ENCODE measurements at regions not wholly inside any gene's neighbourhood (a gene's known extent, or its start where the extent isn't known, plus 50 kb on each side); places are given as distances from the start of the nearest gene placed in this dataset.
"Not testable (repeated sequence)": the region's sequence is repeated elsewhere in the genome, so short reads cannot be mapped to it uniquely, and the experiment has no call there.

DNA sequence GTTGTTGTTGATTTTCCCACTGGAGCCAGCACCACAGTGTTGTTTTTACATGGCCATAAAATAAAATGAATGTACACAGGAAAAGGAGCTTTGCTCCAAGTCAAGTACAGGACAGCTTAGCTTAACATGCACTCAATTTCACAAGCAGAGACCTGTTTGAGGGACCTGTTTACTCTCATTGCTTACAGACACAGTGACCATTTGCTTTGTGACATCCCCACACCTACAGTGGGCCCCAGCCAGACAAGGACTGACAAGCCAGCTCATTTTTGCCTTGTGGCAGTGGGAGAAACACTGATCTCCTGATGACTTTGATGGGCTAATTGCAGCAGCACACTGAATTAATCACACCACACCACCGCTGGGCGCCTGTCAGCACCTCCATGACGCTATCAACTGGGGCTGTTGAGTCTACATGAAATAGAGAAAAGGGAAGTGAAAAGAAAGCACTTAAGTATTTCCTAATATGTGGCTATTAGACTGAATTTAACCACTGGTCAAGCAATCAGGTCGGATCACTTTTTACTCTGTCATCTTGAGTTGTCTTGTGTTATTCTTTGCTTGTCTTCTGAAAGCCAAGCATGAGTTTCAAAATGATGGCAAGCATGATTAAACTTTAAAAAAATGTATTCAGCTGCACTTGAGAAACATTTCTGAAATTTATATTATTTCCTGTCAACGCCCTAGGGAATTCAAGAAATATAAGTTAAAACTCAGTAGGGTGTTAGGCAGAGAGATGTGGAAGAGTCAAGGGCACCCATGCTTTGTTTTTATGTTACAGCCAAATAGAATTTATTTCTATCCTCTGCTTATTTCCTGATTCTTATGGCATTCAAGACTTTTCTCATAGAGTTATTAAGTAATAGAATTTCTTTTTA is 557.7 kb downstream of the RAB28 start:
- no peaks in the 10 kb centered on the region for H3K4me1 ChIP-seq (ENCODE audit: control insufficient read depth in 2 of 2, insufficient read depth in 2 of 2, low read length in 2 of 2)
- Mint-ChIP-seq H3K27me3 (no peaks in the 10 kb centered on the region), H3K4me3 (no peak overlapping the region), H3K27ac (no peak overlapping the region), H3K36me3 (no peaks in the 10 kb centered on the region), H3K9me3 (peaks cover 0 to 12% (median 3%) of the 10 kb centered on the region in 11 donors), H3K4me1 (no peaks in the 10 kb centered on the region)
- H3K27me3 ChIP-seq (ENCODE audit: control insufficient read depth in 2 of 2, insufficient read depth in 2 of 2, low read length in 2 of 2) = no peaks in the 10 kb centered on the region
- ChIA-PET CTCF (interaction anchor here (0.7 kb wide), 1 partner anchor 667 kb away, joined by 3 read pairs; no protein-coding TSS in a partner anchor), POLR2A (no interaction called here)
- no peak for DNase-seq
- no peaks in the 10 kb centered on the region for H3K36me3 ChIP-seq (ENCODE audit: control insufficient read depth in 2 of 3, insufficient read depth in 3 of 3, low read length in 3 of 3)
- ATAC-seq = no peak
- no peak overlapping the region for H3K4me3 ChIP-seq (ENCODE audit: low read length)
- intact Hi-C loops (cut with micrococcal nuclease) = no loop called here
- H3K9me3 ChIP-seq (ENCODE audit: control insufficient read depth in 2 of 3, low read length in 3 of 3) = no peaks in the 10 kb centered on the region
- no peak overlapping the region for H3K27ac ChIP-seq (ENCODE audit: low read depth, low read length)

DNA sequence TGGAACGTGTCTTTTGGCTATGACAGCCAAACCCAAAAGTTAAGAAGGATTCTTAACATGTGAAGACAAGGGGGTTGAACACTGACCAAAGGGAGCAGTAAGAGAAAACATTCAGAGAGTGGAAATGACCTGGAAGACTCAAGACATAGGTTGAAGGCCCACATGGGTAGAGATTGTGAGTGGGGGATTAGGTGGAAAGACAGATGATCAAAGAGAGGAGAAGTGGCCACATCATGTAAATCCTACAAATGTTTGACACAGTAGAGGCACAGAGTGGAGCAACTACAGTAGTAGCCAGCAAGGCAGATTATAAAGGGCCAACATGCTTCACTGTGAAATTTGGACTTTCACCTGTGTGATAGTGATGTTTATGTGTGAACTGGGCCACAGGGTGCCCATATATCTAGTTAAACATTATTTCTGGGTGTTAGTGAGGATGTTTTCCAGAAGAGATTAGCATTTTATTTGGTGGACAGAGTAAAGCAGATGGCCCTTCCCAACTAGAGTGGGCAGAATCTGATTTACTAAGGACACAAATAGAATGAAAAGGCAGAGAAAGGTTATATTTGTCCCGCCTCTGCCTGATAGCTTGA is 559.3 kb downstream of the RAB28 start:
- no peaks in the 10 kb centered on the region for H3K9me3 ChIP-seq (ENCODE audit: control insufficient read depth in 2 of 3, low read length in 3 of 3)
- no peaks in the 10 kb centered on the region for H3K36me3 ChIP-seq (ENCODE audit: control insufficient read depth in 2 of 3, insufficient read depth in 3 of 3, low read length in 3 of 3)
- CTCF ChIA-PET = no interaction called here
- Mint-ChIP-seq H3K27me3 (no peaks in the 10 kb centered on the region), H3K4me1 (no peaks in the 10 kb centered on the region), H3K36me3 (no peaks in the 10 kb centered on the region), H3K9me3 (peaks cover 0 to 6% (median 3%) of the 10 kb centered on the region in 11 donors), H3K4me3 (no peak overlapping the region), H3K27ac (no peak overlapping the region)
- DNase-seq (no peak), ATAC-seq (no peak)
- POLR2A ChIA-PET = no interaction called here
- H3K4me3 ChIP-seq (ENCODE audit: low read length) = no peak overlapping the region
- intact Hi-C loops (cut with micrococcal nuclease) = no loop called here
- no peak overlapping the region for H3K27ac ChIP-seq (ENCODE audit: low read depth, low read length)
- H3K27me3 ChIP-seq (ENCODE audit: control insufficient read depth in 2 of 2, insufficient read depth in 2 of 2, low read length in 2 of 2) = no peaks in the 10 kb centered on the region
- no peaks in the 10 kb centered on the region for H3K4me1 ChIP-seq (ENCODE audit: control insufficient read depth in 2 of 2, insufficient read depth in 2 of 2, low read length in 2 of 2)

DNA sequence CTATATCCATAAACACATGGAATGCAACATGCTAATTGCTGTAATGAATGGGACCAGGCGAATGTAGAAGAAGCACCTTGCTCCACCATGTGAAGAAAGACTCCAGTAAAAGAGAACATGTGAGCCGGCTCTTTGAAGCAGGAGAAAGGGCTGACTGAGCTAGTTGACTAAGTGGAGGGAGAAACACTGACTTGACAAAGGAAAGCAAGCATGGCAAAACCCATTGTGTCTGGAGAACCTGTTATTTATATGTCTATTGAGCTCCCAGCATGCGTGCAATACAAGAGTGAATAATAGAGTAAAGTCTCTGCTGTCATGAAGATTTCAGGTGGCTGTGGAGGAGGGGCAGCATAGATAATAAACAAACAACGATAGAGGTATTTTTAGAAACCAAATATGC is 559.9 kb downstream of the RAB28 start:
- Histone ChIP-seq H3K9me3 (ENCODE audit: control insufficient read depth in 2 of 3, low read length in 3 of 3) (no peaks in the 10 kb centered on the region), H3K4me1 (ENCODE audit: control insufficient read depth in 2 of 2, insufficient read depth in 2 of 2, low read length in 2 of 2) (no peaks in the 10 kb centered on the region), H3K27me3 (ENCODE audit: control insufficient read depth in 2 of 2, insufficient read depth in 2 of 2, low read length in 2 of 2) (no peaks in the 10 kb centered on the region), H3K36me3 (ENCODE audit: control insufficient read depth in 2 of 3, insufficient read depth in 3 of 3, low read length in 3 of 3) (no peaks in the 10 kb centered on the region), H3K4me3 (ENCODE audit: low read length) (no peak overlapping the region), H3K27ac (ENCODE audit: low read depth, low read length) (no peak overlapping the region)
- H3K36me3 Mint-ChIP-seq = no peaks in the 10 kb centered on the region
- peaks cover 0 to 3% (median 0%) of the 10 kb centered on the region in 11 donors for H3K9me3 Mint-ChIP-seq
- POLR2A ChIA-PET = no interaction called here
- CTCF ChIA-PET = no interaction called here
- intact Hi-C loops (cut with micrococcal nuclease) = no loop called here
- DNase-seq (no peak), ATAC-seq (no peak)
- no peaks in the 10 kb centered on the region for H3K4me1 Mint-ChIP-seq
- H3K4me3 Mint-ChIP-seq = no peak overlapping the region
- H3K27me3 Mint-ChIP-seq = no peaks in the 10 kb centered on the region
- H3K27ac Mint-ChIP-seq = no peak overlapping the region

DNA sequence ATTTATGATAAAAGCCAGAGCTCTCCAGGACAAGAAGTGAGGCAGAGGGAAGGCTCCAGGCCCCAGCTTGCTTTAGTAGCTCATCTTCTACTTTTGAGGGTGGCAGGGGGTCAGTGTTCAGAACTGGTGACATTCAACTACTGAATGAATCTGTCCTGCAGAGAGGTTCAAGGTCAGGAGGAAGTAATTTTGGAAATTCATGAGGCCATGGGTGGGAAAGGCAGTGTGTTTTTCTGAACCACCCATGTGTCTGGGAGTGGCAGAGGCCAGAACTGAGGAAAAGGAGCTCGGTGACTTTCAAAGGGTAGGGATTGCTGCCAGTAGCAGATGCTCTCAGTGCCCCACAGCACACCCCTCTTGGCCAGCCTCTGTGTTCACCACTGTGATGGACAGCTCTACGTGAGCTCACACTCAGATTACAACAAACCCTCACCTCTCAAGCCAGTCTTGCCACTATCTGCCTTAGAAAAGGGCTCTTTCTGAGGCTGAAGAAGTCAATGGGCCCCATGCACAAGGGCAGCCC is 571.2 kb downstream of the RAB28 start:
- Mint-ChIP-seq H3K36me3 (peaks cover 0 to 8% (median 0%) of the 10 kb centered on the region in 5 donors), H3K9me3 (peaks cover 1 to 27% (median 9%) of the 10 kb centered on the region in 11 donors), H3K4me3 (no peak overlapping the region), H3K27me3 (no peaks in the 10 kb centered on the region), H3K27ac (no peak overlapping the region), H3K4me1 (peaks cover 0 to under 1% (median 0%) of the 10 kb centered on the region in 7 donors)
- ChIA-PET CTCF (no interaction called here), POLR2A (no interaction called here)
- DNase-seq = no peak
- no peak overlapping the region for H3K27ac ChIP-seq (ENCODE audit: low read depth, low read length)
- no peaks in the 10 kb centered on the region for H3K4me1 ChIP-seq (ENCODE audit: control insufficient read depth in 2 of 2, insufficient read depth in 2 of 2, low read length in 2 of 2)
- H3K9me3 ChIP-seq (ENCODE audit: control insufficient read depth in 2 of 3, low read length in 3 of 3) = no peaks in the 10 kb centered on the region
- intact Hi-C loops (cut with micrococcal nuclease) = no loop called here
- no peak overlapping the region for H3K4me3 ChIP-seq (ENCODE audit: low read length)
- H3K36me3 ChIP-seq (ENCODE audit: control insufficient read depth in 2 of 3, insufficient read depth in 3 of 3, low read length in 3 of 3) = no peaks in the 10 kb centered on the region
- ATAC-seq = no peak
- H3K27me3 ChIP-seq (ENCODE audit: control insufficient read depth in 2 of 2, insufficient read depth in 2 of 2, low read length in 2 of 2) = no peaks in the 10 kb centered on the region

DNA sequence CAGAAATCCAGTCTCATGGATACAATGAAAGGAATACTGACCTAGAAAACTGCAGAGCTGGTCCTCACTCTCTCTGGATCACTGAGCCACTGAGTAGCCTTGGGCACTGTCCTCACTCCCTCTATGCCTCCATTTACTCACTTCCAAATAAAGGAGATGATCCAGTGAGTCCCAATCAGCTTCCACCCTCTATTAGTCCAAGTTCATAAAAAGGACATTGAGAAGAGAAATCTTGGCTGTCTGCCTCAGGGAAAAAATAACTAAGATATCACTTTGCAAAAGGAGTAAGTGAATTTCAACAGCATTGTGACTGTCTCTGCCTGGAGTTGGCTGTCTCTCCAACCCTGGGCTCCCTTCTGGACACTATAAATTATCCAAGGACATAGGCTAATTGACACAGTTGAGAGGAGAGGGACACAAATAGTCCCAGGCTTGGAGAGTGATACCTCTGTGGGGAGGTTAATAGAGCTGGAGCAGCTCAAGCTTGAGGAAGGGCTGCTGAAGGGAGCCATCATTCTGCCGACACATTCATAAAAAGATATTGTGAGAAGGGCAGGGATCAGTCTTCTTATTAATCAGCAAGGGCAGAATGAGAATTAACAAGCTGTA is 572.3 kb downstream of the RAB28 start:
- intact Hi-C loops (cut with micrococcal nuclease) = no loop called here
- ChIA-PET CTCF (no interaction called here), POLR2A (no interaction called here)
- H3K9me3 Mint-ChIP-seq = peaks cover 1 to 27% (median 9%) of the 10 kb centered on the region in 11 donors
- Histone ChIP-seq H3K4me3 (ENCODE audit: low read length) (no peak overlapping the region), H3K27ac (ENCODE audit: low read depth, low read length) (no peak overlapping the region), H3K9me3 (ENCODE audit: control insufficient read depth in 2 of 3, low read length in 3 of 3) (no peaks in the 10 kb centered on the region), H3K36me3 (ENCODE audit: control insufficient read depth in 2 of 3, insufficient read depth in 3 of 3, low read length in 3 of 3) (no peaks in the 10 kb centered on the region), H3K27me3 (ENCODE audit: control insufficient read depth in 2 of 2, insufficient read depth in 2 of 2, low read length in 2 of 2) (no peaks in the 10 kb centered on the region), H3K4me1 (ENCODE audit: control insufficient read depth in 2 of 2, insufficient read depth in 2 of 2, low read length in 2 of 2) (no peaks in the 10 kb centered on the region)
- ATAC-seq (no peak), DNase-seq (no peak)
- no peaks in the 10 kb centered on the region for H3K27me3 Mint-ChIP-seq
- no peaks in the 10 kb centered on the region for H3K4me1 Mint-ChIP-seq
- no peak overlapping the region for H3K4me3 Mint-ChIP-seq
- H3K27ac Mint-ChIP-seq = no peak overlapping the region
- peaks cover 0 to 8% (median 0%) of the 10 kb centered on the region in 5 donors for H3K36me3 Mint-ChIP-seq

DNA sequence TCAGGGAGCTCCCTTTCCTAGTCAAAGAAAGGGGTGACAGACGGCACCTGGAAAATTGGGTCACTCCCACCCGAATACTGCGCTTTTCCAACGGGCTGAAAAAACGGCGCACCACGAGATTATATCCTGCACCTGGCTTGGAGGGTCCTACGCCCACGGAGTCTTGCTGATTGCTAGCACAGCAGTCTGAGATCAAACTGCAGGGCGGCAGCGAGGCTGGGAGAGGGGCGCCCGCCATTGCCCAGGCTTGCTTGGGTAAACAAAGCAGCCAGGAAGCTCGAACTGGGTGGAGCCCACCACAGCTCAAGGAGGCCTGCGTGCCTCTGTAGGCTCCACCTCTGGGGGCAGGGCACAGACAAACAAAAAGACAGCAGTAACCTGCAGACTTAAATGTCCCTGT is 580.5 kb downstream of the RAB28 start:
- H3K4me1 ChIP-seq (ENCODE audit: control insufficient read depth in 2 of 2, insufficient read depth in 2 of 2, low read length in 2 of 2); H3K4me3 ChIP-seq (ENCODE audit: low read length); H3K9me3 ChIP-seq (ENCODE audit: control insufficient read depth in 2 of 3, low read length in 3 of 3); DNase-seq; ATAC-seq; H3K27ac ChIP-seq (ENCODE audit: low read depth, low read length); H3K36me3 ChIP-seq (ENCODE audit: control insufficient read depth in 2 of 3, insufficient read depth in 3 of 3, low read length in 3 of 3); H3K4me3 Mint-ChIP-seq; POLR2A ChIA-PET; H3K27me3 ChIP-seq (ENCODE audit: control insufficient read depth in 2 of 2, insufficient read depth in 2 of 2, low read length in 2 of 2); intact Hi-C loops (cut with micrococcal nuclease); H3K36me3 Mint-ChIP-seq; H3K27me3 Mint-ChIP-seq; H3K4me1 Mint-ChIP-seq; CTCF ChIA-PET; H3K27ac Mint-ChIP-seq: not testable (repeated sequence)
- peaks cover 0 to 11% (median 2%) of the 10 kb centered on the region in 11 donors for H3K9me3 Mint-ChIP-seq

Data from naive thymus-derived CD4-positive, alpha-beta T cell (primary cell).